Keratinocyte (primary cell): ENCODE measurements at regions not wholly inside any gene's neighbourhood (a gene's known extent, or its start where the extent isn't known, plus 50 kb on each side); places are given as distances from the start of the nearest gene placed in this dataset.

ENCODE experiments used
- CTCF ChIP-seq, 3 experiments: IDR thresholded peaks in 1 of 3; conservative IDR thresholded peaks in 1 of 3; optimal IDR thresholded peaks in 1 of 3; 2 replicates in 2 of 3; 3 replicates in 1 of 3; pipeline versions ENCODE3 to v1.5.1; 2011; ENCODE audit warnings: low read length in 3 of 3, mild to moderate bottlenecking in 3 of 3, moderate library complexity in 2 of 3, control low read depth in 1 of 3, inconsistent platforms in 1 of 3; ENCODE audit not compliant: insufficient read depth in 2 of 3; ENCODE audit errors: extremely low read depth in 1 of 3
- EZH2 ChIP-seq: IDR thresholded peaks from one replicate; pipeline ENCODE4 v1.6.1; 2012; ENCODE audit warnings: inconsistent platforms, mild to moderate bottlenecking, low read length, moderate library complexity

- TF ChIP-seq CTCF (optimal IDR thresholded peaks at IDR 0.05 in 1 of 3, IDR thresholded peaks at IDR 0.05 in 1 of 3, conservative IDR thresholded peaks at IDR 0.05 in 1 of 3; ENCODE audit: extremely low read depth in 1 of 3, insufficient read depth in 2 of 3, low read length in 3 of 3) (no peak), EZH2 (no peak)
Observed at GRCh38 chr2:215601990-215602721, 166.3 kb upstream of the FN1 start.
